DND-41 (cell line): ENCODE measurements at regions not wholly inside any gene's neighbourhood (a gene's known extent, or its start where the extent isn't known, plus 50 kb on each side); places are given as distances from the start of the nearest gene placed in this dataset.

Experiments used
- CTCF ChIP-seq: IDR thresholded peaks from 2 replicates; pipeline ENCODE4 v1.5.1; 2012; ENCODE audit warnings: borderline replicate concordance, low read length, moderate library complexity, mild to moderate bottlenecking; ENCODE audit not compliant: poor library complexity, severe bottlenecking; ENCODE audit errors: extremely low read depth
- EZH2 ChIP-seq: IDR thresholded peaks from 3 replicates; pipeline ENCODE4 v1.6.1; 2012; ENCODE audit warnings: borderline replicate concordance, low read depth, mild to moderate bottlenecking, moderate library complexity, low read length, inconsistent platforms; ENCODE audit not compliant: severe bottlenecking

- TF ChIP-seq CTCF (no peak), EZH2 (no peak)
These were observed 59.6 kb upstream of the SLC1A1 start for GRCh38 chr9:4430432-4431261.
